Nephron progenitor cell (in vitro differentiated cells): ENCODE measurements at regions not wholly inside any gene's neighbourhood (a gene's known extent, or its start where the extent isn't known, plus 50 kb on each side); places are given as distances from the start of the nearest gene placed in this dataset.
"Not testable (repeated sequence)": the region's sequence is repeated elsewhere in the genome, so short reads cannot be mapped to it uniquely, and the experiment has no call there.

Experiments
- DNase-seq: peaks from one replicate; pipeline ENCODE4 v3.0.0; 2021
- H3K27ac Mint-ChIP-seq: 2 replicates; pipeline ENCODE4 v1.8.0; 2021; ENCODE audit warnings: mild to moderate bottlenecking, moderate library complexity, mixed read lengths
- H3K27me3 Mint-ChIP-seq: 2 replicates; pipeline ENCODE4 v1.8.0; 2021; ENCODE audit warnings: mild to moderate bottlenecking, low read depth, mixed read lengths; ENCODE audit not compliant: poor library complexity
- H3K36me3 Mint-ChIP-seq: 2 replicates; pipeline ENCODE4 v1.8.0; 2021; ENCODE audit warnings: low read depth, mixed read lengths
- H3K4me1 Mint-ChIP-seq: 2 replicates; pipeline ENCODE4 v1.8.0; 2021; ENCODE audit warnings: mixed read lengths
- H3K4me3 Mint-ChIP-seq: 2 replicates; pipeline ENCODE4 v1.8.0; 2021; ENCODE audit warnings: mild to moderate bottlenecking, moderate library complexity, mixed read lengths
- H3K9me3 Mint-ChIP-seq: 2 replicates; pipeline ENCODE4 v1.8.0; 2021; ENCODE audit warnings: mild to moderate bottlenecking, moderate library complexity, mixed read lengths
- CTCF ChIP-seq: fragments of 200-600 bp; sonication (generic); IDR thresholded peaks from 2 replicates; pipeline ENCODE4 v1.5.0; 2021; ENCODE audit warnings: antibody characterized with exemption

GRCh38 chr1:176323472-176323871 lies 116.4 kb upstream of the COP1 start:
- Mint-ChIP-seq H3K27ac (no peak overlapping the region), H3K9me3 (no peaks in the 10 kb centered on the region), H3K27me3 (no peaks in the 10 kb centered on the region), H3K4me3 (no peak overlapping the region), H3K36me3 (no peaks in the 10 kb centered on the region), H3K4me1 (peaks cover 11% of the 10 kb centered on the region)
- DNase-seq: no peak
- TF ChIP-seq CTCF: no peak

DNA sequence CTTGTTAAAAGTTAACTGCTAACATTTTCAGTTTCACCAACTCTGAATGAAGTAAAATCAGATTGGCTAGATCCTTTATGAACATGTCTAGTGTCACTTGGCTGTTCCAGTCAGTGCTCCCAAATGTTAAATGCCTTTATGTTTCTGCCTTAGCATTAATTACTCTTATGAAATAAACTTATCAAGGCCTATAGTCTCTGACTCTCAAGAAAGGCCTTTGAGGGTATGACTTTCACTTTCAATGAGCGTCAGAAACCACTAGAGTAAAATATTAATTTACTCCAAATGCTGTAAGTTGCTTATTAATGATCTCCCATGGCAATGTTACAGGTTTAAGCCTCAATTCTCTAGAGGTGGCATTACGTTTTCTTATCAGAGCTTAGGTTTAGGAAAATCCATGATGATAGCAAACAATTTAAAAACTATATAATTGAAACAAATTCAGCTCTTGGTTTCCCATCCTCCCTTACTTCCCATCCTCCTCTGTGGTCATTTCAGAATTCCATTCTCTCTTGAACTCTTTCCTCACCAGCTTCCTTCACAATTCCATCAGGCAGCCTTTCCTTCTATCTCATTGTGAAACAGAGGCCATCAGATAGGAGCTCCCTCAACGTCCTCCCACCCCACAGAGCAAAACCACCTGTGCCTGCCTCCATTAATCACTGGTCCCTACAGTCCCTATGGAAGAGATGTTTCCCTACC lies 108.6 kb upstream of the COP1 start:
- Mint-ChIP-seq H3K4me1 (peaks cover 6% of the 10 kb centered on the region), H3K9me3 (peaks cover 32% of the 10 kb centered on the region), H3K36me3 (no peaks in the 10 kb centered on the region), H3K27me3 (no peaks in the 10 kb centered on the region), H3K4me3 (no peak overlapping the region), H3K27ac (no peak overlapping the region)
- no peak for TF ChIP-seq CTCF
- DNase-seq: no peak

DNA sequence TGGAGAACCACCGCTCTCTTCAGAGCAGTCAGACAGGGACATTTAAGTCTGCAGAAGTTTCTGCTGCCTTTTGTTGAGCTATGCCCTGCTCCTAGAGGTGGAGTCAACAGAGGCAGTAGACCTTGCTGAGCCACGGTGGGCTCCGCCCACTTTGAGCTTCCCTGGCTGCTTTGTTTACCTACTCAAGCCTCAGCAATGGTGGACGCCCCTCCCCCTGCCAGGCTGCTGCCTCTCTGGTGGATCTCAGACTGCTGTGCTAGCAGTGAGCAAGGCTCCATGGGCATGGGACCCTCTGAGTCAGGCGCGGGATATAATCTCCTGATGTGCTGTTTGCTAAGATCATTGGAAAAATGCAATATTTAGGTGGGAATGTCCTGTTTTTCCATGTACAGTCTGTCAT lies 89.5 kb upstream of the COP1 start:
- peaks cover 19% of the 10 kb centered on the region for H3K27me3 Mint-ChIP-seq
- H3K4me1 Mint-ChIP-seq, DNase-seq, H3K4me3 Mint-ChIP-seq, H3K36me3 Mint-ChIP-seq, H3K27ac Mint-ChIP-seq: not testable (repeated sequence)
- peaks cover 46% of the 10 kb centered on the region for H3K9me3 Mint-ChIP-seq

DNA sequence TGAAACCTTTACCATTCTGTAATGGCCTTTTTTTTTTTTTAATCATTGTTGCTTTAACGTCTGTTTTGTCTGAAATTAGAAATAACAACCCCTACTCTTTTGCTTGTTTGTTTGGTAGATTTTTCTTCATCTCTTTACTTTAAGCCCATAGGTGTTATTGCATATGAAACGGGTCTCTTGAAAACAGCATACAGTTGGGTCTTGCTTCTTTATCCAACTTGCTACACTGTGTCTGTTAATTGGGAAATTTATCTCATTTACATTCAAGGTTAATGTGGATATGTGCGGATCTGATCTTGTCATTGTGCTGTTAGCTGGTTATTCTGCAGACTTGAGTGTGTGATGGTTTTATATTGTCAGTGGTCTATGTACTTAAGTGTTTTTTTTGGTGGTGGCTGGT lies 78.9 kb upstream of the COP1 start:
- Mint-ChIP-seq H3K36me3 (no peaks in the 10 kb centered on the region), H3K9me3 (peaks cover 33% of the 10 kb centered on the region), H3K4me1 (no peaks in the 10 kb centered on the region), H3K4me3 (no peak overlapping the region), H3K27me3 (peaks cover 9% of the 10 kb centered on the region), H3K27ac (no peak overlapping the region)
- no peak for DNase-seq
- TF ChIP-seq CTCF: no peak

DNA sequence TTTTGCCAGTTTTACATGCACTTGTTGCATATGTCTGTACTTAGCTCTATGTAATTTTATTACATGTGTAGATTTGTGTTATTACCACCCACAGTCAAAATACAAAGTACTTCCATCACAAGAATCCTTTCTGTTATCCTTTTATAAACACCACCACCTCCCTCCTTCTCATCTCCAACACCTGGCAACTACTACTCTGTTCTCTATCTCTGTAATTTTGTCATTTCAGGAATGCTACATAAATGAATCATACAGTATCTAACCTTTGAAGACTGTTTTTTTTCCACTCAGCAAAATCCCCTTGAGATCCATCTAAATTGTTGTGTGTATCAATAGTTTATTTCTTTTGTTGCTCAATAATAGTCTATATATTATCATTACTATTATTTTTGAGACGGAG lies 64.5 kb upstream of the COP1 start:
- TF ChIP-seq CTCF: no peak
- Mint-ChIP-seq H3K9me3 (no peaks in the 10 kb centered on the region), H3K27me3 (no peaks in the 10 kb centered on the region), H3K4me3 (no peak overlapping the region), H3K4me1 (no peaks in the 10 kb centered on the region), H3K36me3 (no peaks in the 10 kb centered on the region), H3K27ac (no peak overlapping the region)
- DNase-seq: no peak
